DMS53 treated with DMSO at 0.1 percent for 48 hours (cell line): ENCODE measurements at regions not wholly inside any gene's neighbourhood (a gene's known extent, or its start where the extent isn't known, plus 50 kb on each side); places are given as distances from the start of the nearest gene placed in this dataset.
"Not testable (repeated sequence)": the region's sequence is repeated elsewhere in the genome, so short reads cannot be mapped to it uniquely, and the experiment has no call there.

Source experiments
- DNase-seq: peaks from one replicate; lab custom pipeline; 2025; ENCODE audit not compliant: unreplicated experiment; lab: John Stamatoyannopoulos, UW

DNA sequence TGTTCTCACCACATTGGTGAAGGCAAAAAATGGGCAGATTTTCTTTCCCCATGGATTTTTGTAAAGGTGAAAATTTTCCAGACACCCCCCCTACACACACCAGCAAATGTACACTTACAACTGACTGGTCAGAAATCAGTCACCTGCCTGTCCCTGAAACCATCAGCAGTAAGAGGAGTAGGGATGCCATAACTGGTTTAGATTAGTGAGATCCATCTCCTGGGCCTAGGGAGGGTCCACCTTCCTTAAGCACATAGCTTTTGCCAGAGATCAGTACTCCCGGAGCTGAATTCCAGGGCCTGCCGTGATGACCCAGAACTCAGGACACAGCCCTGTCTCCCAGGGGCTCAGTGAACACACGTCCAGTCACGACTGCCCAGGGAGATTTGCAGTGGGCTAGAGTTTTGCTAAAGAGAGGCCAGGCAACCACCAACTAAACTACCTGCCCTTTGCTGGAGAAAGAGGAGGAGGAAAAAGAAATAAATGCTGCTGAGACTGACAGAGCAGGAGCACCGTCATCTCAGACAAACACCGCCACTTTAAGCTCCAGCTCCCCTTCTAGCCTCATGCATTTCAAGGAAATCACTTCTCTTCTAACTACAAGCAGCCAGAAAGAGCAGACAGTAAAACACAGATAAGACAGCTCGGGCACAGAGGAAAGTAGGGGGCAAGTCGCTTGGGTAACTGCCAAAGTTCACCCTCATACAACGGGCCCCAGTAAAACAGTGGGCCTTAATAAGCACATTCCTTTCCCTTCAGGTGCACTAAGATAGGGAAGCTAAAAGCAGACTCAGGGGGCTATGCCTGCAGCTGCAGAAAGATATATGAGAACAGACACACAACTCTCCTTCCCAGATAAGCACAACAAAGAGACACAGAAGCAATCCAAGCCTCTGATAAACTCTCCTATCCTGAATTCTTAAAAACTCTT lies 82.6 kb upstream of the SPTLC3 start:
- DNase-seq, result no peak

DNA sequence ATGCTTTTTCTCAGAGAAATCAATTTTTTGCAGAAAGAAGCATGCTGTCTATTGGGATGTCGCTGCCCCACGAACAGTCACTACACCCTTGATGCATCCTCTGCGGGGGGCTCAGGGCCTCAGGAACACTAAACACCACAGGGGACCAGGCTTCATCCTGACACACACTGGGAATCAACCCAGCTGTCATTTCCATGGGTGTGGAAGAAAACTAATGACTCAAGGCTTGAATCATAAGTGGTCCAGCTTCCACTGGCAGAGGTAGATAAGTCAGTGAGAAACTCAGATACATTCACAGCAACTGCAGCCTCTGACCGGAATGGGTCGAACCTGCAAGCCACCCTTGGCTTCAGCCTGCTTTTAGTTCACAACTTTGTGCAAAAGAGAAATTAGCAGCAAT lies 81.3 kb upstream of the SPTLC3 start:
- DNase-seq, result no peak

DNA sequence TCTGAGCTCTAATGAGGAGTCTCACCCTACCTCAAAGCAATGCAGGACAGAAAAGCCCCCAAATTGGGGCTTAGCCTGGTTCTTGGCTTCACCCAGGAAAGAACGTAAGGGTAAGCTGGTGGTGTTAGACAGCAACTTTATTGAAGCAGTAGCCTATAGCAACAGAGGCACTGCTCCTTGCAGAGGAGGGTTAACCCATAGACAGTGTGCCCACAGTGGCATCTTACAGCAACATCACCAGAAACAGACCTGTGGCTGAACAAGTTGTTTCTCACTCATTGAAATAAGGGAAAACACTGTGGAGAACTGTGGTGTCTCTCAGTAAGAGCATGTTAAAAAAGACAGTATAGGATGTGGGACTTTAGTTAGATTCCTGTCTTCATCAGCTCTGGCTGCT lies 80.4 kb upstream of the SPTLC3 start:
- DNase-seq, result no peak

DNA sequence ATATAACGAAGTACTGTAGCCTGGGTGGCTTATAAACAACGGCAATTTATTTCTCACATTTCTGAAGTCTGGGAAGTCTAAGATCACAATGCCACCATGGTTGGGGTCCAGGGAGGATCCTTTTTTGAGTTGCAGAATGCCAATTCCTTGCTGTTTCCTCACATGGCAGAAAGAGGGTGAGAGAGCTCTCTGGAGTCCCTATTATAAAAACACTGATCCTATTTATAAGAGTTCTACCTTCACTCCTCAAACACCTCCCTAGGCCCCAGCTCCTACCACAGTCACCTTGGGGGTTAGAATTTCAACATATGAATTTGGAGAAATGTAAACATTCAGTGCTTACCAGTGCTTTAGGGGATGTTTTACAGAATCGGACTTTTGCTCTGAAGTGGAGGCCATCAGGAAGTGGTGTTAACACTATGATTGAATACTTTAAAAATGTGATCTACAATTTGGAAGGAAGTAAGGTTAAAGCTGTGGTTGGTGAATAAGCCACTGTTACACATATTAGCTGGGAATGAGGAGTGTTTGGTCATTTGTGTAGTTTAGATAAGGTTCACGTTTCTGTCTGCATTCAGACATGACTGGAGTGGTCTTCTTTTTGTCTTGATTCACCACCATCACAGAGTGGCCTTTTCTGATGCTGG lies 79.9 kb upstream of the SPTLC3 start:
- DNase-seq, result no peak

DNA sequence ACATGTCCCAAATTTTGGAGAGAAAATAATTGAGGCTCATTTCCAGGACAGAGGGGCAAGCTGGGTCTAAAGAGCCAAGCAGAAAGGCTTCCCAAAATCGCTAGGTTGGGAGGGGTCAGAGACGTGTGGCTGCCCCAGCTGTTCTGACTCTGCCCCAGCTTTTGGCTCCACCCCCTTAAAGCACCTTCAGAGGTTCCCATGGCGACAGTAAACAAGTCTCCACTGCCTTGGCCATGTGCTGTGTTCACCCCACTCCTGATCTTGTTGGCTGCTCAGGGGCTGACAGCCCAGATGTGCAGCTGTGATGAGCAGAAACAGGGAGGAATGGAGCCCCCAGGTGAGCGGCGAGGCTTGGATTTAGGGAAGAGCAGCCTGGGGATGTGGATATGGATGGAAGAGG lies 72.8 kb upstream of the SPTLC3 start:
- DNase-seq, result no peak

DNA sequence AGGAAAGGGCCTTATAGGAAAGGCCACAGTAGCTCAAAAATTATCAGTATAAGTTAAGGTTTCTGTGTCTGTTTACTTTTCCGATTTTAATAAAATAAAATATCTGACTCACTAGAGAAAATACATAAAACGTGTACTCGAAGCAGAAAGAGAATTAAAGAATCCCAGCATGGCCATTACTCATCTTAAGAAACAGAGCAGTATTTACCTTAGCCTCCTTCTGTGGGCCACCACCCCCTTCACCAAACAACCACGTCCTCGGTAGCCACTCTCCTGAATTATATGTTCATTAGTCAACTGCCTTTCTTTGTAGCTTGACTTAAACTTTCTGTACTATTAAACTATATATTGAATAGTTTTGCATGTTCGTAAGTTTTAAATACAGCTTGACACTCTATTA lies 72.2 kb upstream of the SPTLC3 start:
- no peak for DNase-seq

DNA sequence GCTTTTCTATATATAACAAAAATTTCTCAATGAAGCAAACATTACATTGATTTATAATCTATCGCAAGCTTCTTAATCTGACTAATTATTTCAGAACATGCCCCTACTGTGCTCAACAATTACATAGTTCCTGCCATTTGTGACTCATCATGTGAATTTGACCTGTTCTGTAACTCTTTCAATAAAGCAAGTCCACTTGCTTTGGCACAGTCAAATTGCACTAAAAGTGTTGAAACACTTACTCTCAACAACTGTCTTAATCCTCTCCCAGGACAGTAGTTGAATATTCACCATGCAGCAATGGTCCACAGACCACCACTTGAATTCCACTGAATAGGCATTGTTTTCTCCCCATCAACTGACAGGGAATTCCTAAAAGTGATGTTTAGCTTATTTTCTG lies 67.7 kb upstream of the SPTLC3 start:
- DNase-seq, result no peak

DNA sequence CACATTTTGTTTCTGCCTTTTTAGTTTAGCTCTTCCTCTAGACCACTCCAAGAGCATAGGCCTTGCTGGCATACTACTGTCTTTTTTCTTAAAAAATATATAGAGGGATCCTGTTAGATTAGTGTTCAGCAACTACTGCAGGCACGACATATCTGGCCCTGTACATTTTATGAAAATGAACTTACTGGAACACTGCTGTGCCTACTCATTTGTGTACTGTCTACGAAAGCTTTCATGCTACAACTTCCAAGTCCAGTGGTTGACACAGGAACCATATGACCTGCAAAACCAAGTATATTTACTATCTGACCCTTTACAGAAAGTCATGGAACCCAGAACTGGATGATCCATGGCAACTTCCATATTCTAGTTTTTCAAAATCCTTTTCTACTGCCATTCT lies 66.6 kb upstream of the SPTLC3 start:
- no peak for DNase-seq

DNA sequence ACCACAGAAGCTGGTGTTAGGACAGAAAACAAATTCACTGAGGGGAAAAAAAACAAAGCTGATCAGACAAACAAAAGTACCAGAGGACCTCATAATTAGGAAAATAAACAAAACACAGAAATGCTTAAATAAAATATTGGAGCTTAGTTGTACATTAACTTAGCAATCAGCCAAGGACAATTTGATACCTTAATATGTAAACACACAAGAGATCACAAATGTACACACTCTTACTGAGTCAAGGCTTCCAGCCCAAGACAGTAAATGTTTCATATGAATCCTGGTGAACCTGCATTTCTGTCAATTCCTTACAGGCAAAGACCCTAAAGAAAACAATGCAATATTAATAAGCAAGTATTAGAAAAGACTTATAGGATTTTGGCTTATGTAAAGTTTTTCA lies 62.0 kb upstream of the SPTLC3 start:
- DNase-seq, result peak; percentile 20

DNA sequence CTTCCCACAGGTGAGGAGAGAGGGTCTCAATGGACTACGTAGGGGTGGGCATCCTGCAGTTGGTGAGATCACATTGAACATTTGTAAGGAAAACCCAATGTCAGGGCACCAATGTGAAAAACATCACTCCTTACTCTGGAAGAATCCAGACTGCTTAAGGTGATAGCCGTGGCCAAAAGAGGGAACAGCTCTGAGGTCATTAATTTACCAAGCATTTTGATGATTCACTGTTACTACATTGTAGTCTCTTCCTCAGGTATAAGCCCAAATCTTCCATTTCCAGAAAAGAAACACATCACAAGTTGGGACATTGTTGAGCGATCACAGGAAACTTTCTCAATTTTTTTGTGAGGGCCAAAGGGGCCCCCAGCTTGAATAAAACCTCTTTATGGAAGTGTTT lies 61.1 kb upstream of the SPTLC3 start:
- no peak for DNase-seq

DNA sequence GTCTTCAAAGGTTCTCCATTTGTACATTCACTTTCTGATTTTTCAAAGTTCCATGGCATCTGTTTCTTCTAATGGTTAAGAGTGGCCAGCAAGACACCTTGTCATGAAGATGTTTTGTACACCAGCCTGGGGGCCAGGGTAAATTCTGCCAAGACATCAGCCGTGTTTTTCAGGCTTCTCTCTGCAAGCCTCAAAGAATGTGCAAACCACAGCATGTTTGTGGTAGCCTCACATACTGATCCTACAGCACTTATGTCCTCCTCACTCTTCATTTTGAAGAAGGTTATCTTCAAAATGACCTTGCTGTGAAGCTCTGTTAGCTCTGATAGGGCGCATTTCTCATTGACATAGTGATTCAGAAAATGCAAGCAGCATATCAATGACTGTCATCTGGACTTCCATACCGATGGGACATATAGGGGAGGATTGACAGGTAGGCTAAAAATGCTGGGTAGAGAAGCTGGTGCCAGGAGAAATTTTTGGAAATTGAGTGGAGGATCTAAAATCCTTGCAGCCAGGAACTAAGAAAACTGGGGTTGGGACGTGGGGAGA lies 59.3 kb upstream of the SPTLC3 start:
- DNase-seq, result no peak

DNA sequence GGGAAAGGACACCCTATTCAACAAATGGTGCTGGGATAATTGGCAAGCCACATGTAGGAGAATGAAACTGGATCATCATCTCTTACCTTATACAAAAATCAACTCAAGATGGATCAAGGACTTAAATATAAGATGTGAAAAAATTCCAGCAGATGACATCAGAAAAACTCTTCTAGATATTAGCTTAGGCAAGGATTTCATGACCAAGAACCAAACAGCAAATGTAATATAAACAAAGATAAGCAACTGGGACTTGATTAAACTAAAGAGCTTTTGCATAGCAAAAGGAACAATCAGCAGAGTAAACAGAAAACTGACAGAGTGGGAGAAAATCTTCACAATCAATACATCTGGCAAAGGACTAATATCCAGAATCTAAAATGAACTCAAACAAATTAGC lies 54.5 kb upstream of the SPTLC3 start:
- not testable (repeated sequence) for DNase-seq

DNA sequence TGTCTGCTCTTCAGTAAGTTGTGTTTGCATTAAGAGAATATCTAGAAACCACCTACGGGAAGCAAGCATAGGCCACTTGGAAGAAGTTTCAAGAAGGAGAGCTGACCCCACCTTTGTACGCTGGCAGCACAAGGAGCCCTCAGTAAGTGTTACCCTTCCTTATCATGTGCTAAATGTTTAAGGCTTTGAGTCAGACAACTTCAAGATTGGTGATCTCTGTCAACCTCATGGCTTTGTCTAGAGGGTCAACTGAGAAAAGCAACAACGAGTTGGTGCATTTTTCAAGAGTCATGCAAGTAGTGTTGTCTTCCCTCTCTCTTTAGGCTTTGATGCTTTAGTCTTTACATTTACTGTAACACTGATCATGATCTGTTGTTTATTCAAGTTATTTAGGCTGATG lies 53.2 kb upstream of the SPTLC3 start:
- DNase-seq, result no peak

DNA sequence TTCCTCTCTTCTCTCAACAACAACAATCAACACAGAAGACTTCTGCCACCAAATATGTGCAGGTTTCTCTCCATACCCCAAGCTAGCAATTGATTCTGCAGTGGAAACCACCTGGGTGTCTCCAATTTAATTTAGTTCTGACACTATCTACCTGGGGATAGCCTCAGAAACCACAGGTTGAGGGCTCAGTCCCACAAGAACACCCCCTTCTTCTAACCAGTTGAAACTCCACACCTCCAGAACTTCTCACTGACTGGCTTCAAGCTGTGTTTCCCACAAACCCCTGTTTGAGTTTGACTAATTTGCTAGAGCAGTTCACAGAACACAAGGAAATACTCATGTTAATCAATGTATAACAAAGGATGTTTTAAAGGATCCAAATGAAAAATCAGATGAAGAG lies 52.5 kb upstream of the SPTLC3 start:
- no peak for DNase-seq

DNA sequence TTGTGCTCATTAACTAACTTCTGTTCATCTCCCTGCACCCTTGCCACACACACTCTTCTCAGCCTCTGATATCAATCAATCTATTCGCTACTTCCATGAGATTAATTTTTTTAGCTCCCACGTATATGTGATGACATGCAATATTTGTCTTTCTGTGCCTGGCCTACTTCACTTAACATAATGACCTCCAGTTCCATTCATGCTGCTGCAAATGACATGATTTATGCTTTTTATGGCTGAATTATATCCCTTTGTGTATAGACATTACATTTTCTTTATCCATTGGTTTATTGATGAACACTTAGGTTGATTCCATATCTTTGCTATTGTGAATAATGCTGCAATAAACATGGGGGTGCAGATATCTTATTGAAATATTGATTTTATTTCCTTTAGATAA lies 50.8 kb upstream of the SPTLC3 start:
- no peak for DNase-seq
